ENCODE measurements at regions not wholly inside any gene's neighbourhood (a gene's known extent, or its start where the extent isn't known, plus 50 kb on each side); places are given as distances from the start of the nearest gene placed in this dataset.

DNA sequence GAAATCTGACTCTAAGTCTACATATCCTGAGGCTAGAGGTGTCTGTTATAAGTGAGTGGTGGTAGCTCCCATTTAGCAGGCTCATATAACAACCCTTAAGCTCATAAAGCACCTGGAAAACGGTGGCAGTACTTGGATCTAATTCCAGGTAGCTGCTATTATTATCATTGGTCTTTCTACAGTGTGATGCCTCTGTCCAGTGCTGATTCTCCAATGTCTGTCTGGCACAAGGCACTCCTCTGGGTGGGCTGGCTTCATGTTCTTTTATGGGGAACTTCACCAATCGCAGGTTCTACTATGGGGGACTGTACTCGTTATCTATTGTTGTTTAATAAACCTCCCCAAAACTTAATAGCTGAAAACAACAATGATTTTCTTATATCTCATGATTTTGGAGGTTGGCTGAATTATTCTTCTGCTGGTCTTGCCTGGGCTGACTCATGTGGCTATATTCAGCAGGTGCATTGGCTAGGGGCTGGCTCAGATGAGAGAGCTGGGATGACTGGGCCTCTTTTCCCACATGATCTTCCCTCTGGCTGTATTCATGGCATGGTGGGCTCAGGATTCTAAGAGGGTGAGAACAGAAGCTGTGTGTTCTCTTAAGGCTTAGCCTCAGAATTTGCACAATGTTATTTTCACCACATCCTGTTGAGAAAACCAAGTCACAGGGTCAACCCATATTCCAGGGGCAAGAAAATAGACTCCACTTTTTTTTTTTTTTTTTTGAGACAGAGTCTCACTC is 93.0 kb upstream of the PCGF5 start:
- no CpG with 5 or more reads among the region's 3 CpGs for WGBS (ENCODE audit: insufficient coverage)
- H3K27me3 ChIP-seq (ENCODE audit: control insufficient read depth, insufficient read depth, low read length), result no peaks in the 10 kb centered on the region
- H3K4me3 ChIP-seq (ENCODE audit: low read length), result no peak overlapping the region
- no peak overlapping the region for H3K27ac ChIP-seq (ENCODE audit: low read length)
- no peak for DNase-seq
- H3K36me3 ChIP-seq (ENCODE audit: control insufficient read depth, insufficient read depth, low read length), result no peaks in the 10 kb centered on the region
- H3K4me1 ChIP-seq (ENCODE audit: control insufficient read depth, insufficient read depth, low read length), result no peaks in the 10 kb centered on the region
- no peaks in the 10 kb centered on the region for H3K9me3 ChIP-seq (replicated peaks; ENCODE audit: control insufficient read depth, low read depth, low read length)

DNA sequence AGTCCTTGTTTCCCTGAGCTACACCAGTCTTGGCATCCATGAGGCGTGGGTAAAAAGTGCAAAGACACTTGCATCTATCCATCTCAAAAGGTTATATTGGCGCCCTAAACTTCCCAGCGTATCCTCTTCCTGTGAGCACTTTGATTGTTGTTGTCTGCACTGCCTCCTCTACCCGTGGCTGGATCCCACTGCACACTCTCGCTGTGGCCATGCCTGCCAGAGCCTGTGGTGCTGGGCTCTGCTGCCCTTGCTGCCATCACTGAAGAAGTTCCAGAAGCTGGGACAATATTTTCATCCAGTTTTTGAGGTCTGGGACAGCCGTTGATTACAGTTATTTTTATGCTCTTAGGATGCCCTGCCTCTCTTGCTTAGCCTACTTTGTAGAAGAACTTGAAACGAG is 85.3 kb upstream of the PCGF5 start:
- Histone ChIP-seq H3K36me3 (ENCODE audit: control insufficient read depth, insufficient read depth, low read length) (no peaks in the 10 kb centered on the region), H3K4me3 (ENCODE audit: low read length) (no peak overlapping the region), H3K9me3 (replicated peaks; ENCODE audit: control insufficient read depth, low read depth, low read length) (no peaks in the 10 kb centered on the region), H3K27ac (ENCODE audit: low read length) (no peak overlapping the region), H3K4me1 (ENCODE audit: control insufficient read depth, insufficient read depth, low read length) (no peaks in the 10 kb centered on the region), H3K27me3 (ENCODE audit: control insufficient read depth, insufficient read depth, low read length) (no peaks in the 10 kb centered on the region)
- DNase-seq, result no peak
- 82% methylated on average over 6 of the region's 7 CpGs for WGBS (ENCODE audit: insufficient coverage)

DNA sequence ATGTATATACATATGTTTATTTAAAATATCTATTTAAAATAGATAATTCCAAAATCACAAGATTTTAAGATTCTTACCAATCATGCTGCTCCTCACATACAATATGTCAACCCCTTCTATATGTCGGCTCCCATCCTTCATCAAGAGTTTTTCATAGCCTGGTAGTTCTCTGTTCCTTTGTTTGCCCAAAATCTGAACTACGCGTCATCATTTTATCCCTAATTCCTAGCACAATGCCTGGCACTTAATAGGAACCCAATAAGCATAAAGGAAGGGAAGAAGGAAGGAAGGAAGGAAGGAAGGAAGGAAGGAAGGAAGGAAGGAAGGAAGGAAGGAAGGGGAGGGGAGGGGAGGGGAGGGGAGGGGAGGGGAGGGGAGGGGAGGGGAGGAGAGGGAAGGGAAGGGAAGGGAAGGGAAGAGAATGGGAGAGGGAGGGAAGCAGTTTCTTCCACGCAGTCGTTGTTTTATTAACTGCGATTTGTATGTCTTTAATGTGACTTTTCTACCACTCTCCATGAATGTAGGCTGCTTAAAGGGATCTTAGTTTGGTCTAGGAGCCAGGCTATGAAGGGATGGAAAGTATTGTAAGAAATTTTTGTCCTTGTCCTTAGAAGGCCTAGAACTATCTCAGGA is 83.3 kb upstream of the PCGF5 start:
- no peaks in the 10 kb centered on the region for H3K4me1 ChIP-seq (ENCODE audit: control insufficient read depth, insufficient read depth, low read length)
- no peaks in the 10 kb centered on the region for H3K36me3 ChIP-seq (ENCODE audit: control insufficient read depth, insufficient read depth, low read length)
- no peak overlapping the region for H3K27ac ChIP-seq (ENCODE audit: low read length)
- no peaks in the 10 kb centered on the region for H3K9me3 ChIP-seq (replicated peaks; ENCODE audit: control insufficient read depth, low read depth, low read length)
- WGBS (ENCODE audit: insufficient coverage), result 43% methylated on average over 1 of the region's 6 CpGs
- no peak overlapping the region for H3K4me3 ChIP-seq (ENCODE audit: low read length)
- no peak for DNase-seq
- no peaks in the 10 kb centered on the region for H3K27me3 ChIP-seq (ENCODE audit: control insufficient read depth, insufficient read depth, low read length)

DNA sequence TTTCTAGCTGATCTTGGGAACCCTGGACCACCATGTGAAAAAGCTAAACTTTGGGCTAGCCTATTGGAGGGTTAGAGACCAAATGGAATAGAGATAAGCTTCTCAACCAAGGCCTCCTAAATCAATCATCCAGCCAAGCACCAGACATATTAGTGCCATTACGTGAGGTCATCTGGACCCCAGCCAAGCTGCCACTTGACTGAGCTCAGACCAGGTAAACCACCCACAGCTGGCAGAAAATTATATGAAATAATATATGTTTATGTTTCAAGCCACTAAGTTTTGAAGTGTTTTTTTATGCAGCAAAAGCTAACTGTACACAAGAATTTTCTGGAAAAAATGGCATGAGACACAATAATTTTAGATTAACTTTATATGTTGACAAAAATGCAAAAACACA is 82.6 kb upstream of the PCGF5 start:
- no peaks in the 10 kb centered on the region for H3K9me3 ChIP-seq (replicated peaks; ENCODE audit: control insufficient read depth, low read depth, low read length)
- no peak overlapping the region for H3K4me3 ChIP-seq (ENCODE audit: low read length)
- no peaks in the 10 kb centered on the region for H3K4me1 ChIP-seq (ENCODE audit: control insufficient read depth, insufficient read depth, low read length)
- WGBS (ENCODE audit: insufficient coverage), result no CpG with 5 or more reads among the region's 1 CpG
- H3K27ac ChIP-seq (ENCODE audit: low read length), result no peak overlapping the region
- no peaks in the 10 kb centered on the region for H3K27me3 ChIP-seq (ENCODE audit: control insufficient read depth, insufficient read depth, low read length)
- DNase-seq, result no peak
- H3K36me3 ChIP-seq (ENCODE audit: control insufficient read depth, insufficient read depth, low read length), result no peaks in the 10 kb centered on the region

DNA sequence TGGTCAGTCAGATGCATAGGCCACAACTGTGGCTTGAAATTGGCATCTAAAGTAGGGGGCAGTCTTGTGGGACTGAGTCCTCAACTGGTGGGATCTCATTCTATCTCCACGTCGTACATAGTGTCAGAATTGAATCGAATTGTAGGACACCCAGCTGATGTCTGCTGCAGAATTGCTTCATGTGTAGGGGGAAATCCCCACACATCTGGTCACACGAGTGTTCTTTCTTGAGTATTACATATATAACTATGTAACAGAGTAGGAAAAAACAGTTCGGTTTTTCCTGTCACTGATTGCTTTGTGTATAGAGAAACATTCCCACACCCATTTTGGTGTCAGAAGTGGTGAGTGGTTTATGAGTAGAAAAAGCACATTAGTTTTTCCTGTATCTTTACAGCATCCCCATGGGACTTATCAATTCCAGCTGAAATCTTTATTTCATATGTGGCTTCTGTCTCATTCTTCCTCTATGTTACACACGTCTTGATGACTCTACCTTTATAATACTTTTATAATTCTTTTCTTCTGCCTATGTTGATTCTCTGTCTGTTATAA is 79.4 kb upstream of the PCGF5 start:
- no peak for DNase-seq
- Histone ChIP-seq H3K27ac (ENCODE audit: low read length) (no peak overlapping the region), H3K9me3 (replicated peaks; ENCODE audit: control insufficient read depth, low read depth, low read length) (no peaks in the 10 kb centered on the region), H3K27me3 (ENCODE audit: control insufficient read depth, insufficient read depth, low read length) (no peaks in the 10 kb centered on the region), H3K4me1 (ENCODE audit: control insufficient read depth, insufficient read depth, low read length) (no peaks in the 10 kb centered on the region), H3K4me3 (ENCODE audit: low read length) (no peak overlapping the region), H3K36me3 (ENCODE audit: control insufficient read depth, insufficient read depth, low read length) (no peaks in the 10 kb centered on the region)
- WGBS (ENCODE audit: insufficient coverage), result no CpG with 5 or more reads among the region's 6 CpGs

DNA sequence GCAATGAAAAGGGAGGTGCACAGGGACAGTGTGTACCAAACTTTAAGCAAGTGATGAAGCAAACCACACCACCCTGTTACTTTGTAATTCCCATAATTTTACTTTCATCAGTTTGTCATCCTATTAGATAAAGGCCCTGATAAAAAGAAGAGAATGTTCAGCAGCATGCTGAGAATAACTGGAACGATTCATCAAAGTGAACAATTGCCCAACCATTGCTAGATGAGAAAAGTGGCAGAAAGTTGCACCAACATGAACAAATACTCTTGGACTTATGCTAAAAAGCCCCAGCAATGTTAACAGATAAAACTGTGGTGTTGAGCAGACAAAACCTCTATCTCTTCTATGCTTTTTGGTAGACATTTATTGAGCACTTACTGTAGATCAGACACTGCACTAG is 75.5 kb upstream of the PCGF5 start:
- H3K4me1 ChIP-seq (ENCODE audit: control insufficient read depth, insufficient read depth, low read length), result no peaks in the 10 kb centered on the region
- no peaks in the 10 kb centered on the region for H3K27me3 ChIP-seq (ENCODE audit: control insufficient read depth, insufficient read depth, low read length)
- no peaks in the 10 kb centered on the region for H3K36me3 ChIP-seq (ENCODE audit: control insufficient read depth, insufficient read depth, low read length)
- H3K4me3 ChIP-seq (ENCODE audit: low read length), result no peak overlapping the region
- no peak for DNase-seq
- no peaks in the 10 kb centered on the region for H3K9me3 ChIP-seq (replicated peaks; ENCODE audit: control insufficient read depth, low read depth, low read length)
- no CpG with 5 or more reads among the region's 1 CpG for WGBS (ENCODE audit: insufficient coverage)
- no peak overlapping the region for H3K27ac ChIP-seq (ENCODE audit: low read length)

DNA sequence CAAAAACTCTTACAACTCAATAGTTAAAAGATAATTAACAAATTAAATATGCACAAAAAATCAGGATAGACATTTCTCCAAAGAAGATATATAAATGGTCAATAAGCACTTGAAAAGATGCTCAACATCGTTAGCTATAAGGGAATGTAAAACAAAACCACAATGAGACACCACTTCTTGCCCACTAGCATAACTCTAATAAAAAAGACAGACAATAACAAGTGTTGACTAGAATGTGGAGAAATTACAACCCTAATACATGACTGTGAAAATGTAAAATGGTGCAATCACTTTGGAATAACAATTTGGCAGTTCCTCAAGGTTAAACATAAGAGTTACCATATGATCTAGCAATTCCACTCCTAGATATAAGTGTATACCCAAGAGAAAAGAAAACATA is 74.3 kb upstream of the PCGF5 start:
- Histone ChIP-seq H3K4me1 (ENCODE audit: control insufficient read depth, insufficient read depth, low read length) (no peaks in the 10 kb centered on the region), H3K27me3 (ENCODE audit: control insufficient read depth, insufficient read depth, low read length) (peaks cover 3% of the 10 kb centered on the region), H3K36me3 (ENCODE audit: control insufficient read depth, insufficient read depth, low read length) (no peaks in the 10 kb centered on the region), H3K27ac (ENCODE audit: low read length) (no peak overlapping the region), H3K9me3 (replicated peaks; ENCODE audit: control insufficient read depth, low read depth, low read length) (no peaks in the 10 kb centered on the region), H3K4me3 (ENCODE audit: low read length) (no peak overlapping the region)
- DNase-seq, result no peak
- WGBS (ENCODE audit: insufficient coverage), result no CpG with 5 or more reads among the region's 1 CpG

DNA sequence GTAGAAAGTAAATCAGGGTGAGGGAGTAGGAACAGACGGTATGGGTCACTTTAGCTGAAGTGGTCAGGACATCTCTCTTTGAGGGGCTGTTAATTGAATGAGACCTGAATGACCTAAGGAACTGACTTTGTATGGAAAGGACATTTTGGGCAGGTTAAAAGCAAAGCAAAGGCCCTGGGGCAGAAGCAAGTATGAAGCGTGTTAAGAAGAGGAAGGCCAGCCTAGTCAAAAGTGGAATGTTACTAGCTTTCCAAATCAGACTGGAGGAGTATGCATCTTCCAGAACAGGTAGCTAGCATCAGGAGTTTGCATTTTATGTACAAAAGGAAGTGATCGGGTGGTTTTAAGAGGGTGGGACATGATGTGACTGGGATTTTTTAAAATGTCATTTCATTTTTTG is 70.9 kb upstream of the PCGF5 start:
- H3K4me1 ChIP-seq (ENCODE audit: control insufficient read depth, insufficient read depth, low read length), result no peaks in the 10 kb centered on the region

DNA sequence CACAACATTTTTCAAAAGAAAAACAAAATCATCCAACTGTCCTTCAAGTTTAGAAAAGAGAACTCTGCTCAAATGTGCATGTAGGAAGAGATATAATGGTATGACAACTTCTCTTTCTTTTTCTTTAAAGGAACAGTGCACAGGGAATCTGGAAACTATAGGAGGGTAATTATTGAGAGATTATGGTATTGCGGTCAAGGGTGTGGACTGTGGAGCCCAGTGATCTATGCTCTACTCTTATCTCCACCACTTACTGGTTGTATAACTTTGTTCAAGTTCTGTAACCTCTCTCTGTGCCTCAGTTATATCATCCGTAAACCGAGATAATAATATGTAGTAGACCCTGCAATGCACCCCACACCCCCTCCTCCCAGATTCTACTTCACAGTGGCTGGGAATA is 69.8 kb upstream of the PCGF5 start:
- no peak overlapping the region for H3K27ac ChIP-seq (ENCODE audit: low read length)
- no peaks in the 10 kb centered on the region for H3K4me1 ChIP-seq (ENCODE audit: control insufficient read depth, insufficient read depth, low read length)
- H3K9me3 ChIP-seq (replicated peaks; ENCODE audit: control insufficient read depth, low read depth, low read length), result no peaks in the 10 kb centered on the region
- H3K4me3 ChIP-seq (ENCODE audit: low read length), result no peak overlapping the region
- no peaks in the 10 kb centered on the region for H3K36me3 ChIP-seq (ENCODE audit: control insufficient read depth, insufficient read depth, low read length)
- peaks cover 3% of the 10 kb centered on the region for H3K27me3 ChIP-seq (ENCODE audit: control insufficient read depth, insufficient read depth, low read length)
- no peak for DNase-seq
- WGBS (ENCODE audit: insufficient coverage), result no CpG with 5 or more reads among the region's 3 CpGs

More for the DNA sequence above, 70.9 kb upstream of the PCGF5 start:
- H3K36me3 ChIP-seq (ENCODE audit: control insufficient read depth, insufficient read depth, low read length), result no peaks in the 10 kb centered on the region
- H3K27ac ChIP-seq (ENCODE audit: low read length), result no peak overlapping the region
- H3K9me3 ChIP-seq (replicated peaks; ENCODE audit: control insufficient read depth, low read depth, low read length), result no peaks in the 10 kb centered on the region
- H3K4me3 ChIP-seq (ENCODE audit: low read length), result no peak overlapping the region
- WGBS (ENCODE audit: insufficient coverage), result 93% methylated on average over 3 of the region's 3 CpGs
- no peak for DNase-seq
- peaks cover 3% of the 10 kb centered on the region for H3K27me3 ChIP-seq (ENCODE audit: control insufficient read depth, insufficient read depth, low read length)

DNA sequence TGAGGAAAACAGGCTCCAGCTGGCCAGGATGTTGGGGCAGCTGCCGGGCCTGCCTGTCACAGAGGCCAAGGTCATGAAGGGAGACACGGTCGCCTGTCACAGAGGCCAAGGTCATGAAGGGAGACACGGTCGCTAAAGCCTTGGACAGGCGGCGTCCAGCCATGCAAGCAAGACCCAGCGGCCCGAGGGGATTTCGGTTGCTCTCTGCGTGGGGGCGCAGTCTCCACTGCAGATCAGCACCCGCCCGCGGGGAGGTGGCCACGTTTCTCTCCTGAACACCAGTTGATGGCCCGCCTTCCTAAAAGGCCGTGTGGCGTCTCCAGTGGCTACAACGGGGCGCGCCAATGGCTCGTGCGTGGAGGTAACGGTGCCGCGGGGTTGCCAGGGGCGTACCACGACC is 67.0 kb upstream of the PCGF5 start:
- H3K27me3 ChIP-seq (ENCODE audit: control insufficient read depth, insufficient read depth, low read length), result peaks cover 3% of the 10 kb centered on the region
- no peaks in the 10 kb centered on the region for H3K4me1 ChIP-seq (ENCODE audit: control insufficient read depth, insufficient read depth, low read length)
- no peaks in the 10 kb centered on the region for H3K9me3 ChIP-seq (replicated peaks; ENCODE audit: control insufficient read depth, low read depth, low read length)
- WGBS (ENCODE audit: insufficient coverage), result 92% methylated on average over 29 of the region's 29 CpGs
- H3K4me3 ChIP-seq (ENCODE audit: low read length), result no peak overlapping the region
- no peak for DNase-seq
- H3K36me3 ChIP-seq (ENCODE audit: control insufficient read depth, insufficient read depth, low read length), result no peaks in the 10 kb centered on the region
- no peak overlapping the region for H3K27ac ChIP-seq (ENCODE audit: low read length)

Measured in muscle of leg (tissue), 3 donors.